ENCODE measurements at regions not wholly inside any gene's neighbourhood (a gene's known extent, or its start where the extent isn't known, plus 50 kb on each side); places are given as distances from the start of the nearest gene placed in this dataset.

DNA sequence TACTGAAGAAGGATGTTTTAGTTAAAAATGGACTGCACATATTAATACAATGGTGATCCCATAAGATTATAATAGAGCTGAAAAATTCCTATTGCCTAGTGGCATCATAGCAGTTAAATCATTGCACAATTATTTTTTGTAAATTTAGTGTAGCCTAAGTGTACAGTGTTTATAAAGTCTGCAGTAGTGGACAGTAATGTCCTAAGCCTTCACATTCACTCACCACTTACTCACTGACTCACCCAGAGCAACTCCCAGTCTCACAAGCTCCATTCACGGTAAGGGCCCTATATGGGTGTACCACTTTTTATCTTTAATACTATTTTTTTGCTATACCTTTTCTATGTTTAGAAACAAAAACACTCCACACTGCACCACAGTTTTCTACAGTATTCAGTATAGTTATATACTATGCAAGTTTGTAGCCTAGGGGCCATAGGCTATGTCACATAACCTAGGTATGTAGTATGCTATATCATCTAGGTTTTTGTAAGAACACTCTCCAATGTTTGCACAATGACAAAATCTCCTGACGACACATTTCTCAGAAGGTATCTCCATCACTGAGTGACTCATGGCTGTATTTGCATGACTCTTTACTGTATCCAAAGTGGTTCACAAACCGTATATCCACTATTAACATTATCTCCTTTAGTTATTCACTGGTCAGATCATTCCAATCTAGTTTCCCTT, 536.0 kb downstream of the KLF12 start:
- CTCF ChIA-PET: no interaction called here

DNA sequence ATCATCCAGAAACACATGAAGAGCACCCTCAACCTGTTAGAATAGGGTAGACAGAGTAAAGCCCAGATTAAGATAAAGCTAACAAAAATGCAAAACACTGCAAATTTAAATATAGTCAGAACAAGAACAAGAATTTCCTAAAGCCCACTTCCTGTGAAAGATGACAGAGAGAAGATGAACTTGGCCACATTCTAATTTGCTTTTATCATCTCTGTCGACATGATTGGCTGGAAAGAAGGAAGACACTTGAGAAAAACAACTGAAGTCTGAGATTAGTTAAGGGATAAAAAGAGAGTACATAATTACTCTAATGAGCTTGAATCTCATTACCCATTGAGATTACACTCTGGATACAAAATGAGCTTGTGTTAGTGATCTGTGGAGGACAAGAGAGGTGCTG, 537.6 kb downstream of the KLF5 start:
- Histone ChIP-seq H3K36me3 (ENCODE audit: control insufficient read depth in 2 of 2, insufficient read depth in 1 of 2, low read length in 2 of 2) (no peaks in the 10 kb centered on the region), H3K4me3 (ENCODE audit: low read depth, low read length) (no peak overlapping the region), H3K9me3 (ENCODE audit: control insufficient read depth, insufficient read depth, low read depth, low read length) (no peaks in the 10 kb centered on the region), H3K27ac (ENCODE audit: extremely low read depth, low read depth, low read length) (no peak overlapping the region), H3K4me1 (ENCODE audit: control insufficient read depth, insufficient read depth, low read length) (no peaks in the 10 kb centered on the region)
- POLR2A ChIA-PET: no interaction called here
- TF ChIP-seq ZNF184 (tag by site-specific recombination; IDR thresholded peaks at IDR 0.05): no peak
- TF ChIP-seq ZNF335 (tag by site-specific recombination; conservative IDR thresholded peaks at IDR 0.05): no peak
- no peak for TF ChIP-seq KLF8 (tag by site-specific recombination; IDR thresholded peaks at IDR 0.05)
- no peak for TF ChIP-seq ZBTB20 (tag by site-specific recombination; IDR thresholded peaks at IDR 0.05)
- TF ChIP-seq, protein P1, sequence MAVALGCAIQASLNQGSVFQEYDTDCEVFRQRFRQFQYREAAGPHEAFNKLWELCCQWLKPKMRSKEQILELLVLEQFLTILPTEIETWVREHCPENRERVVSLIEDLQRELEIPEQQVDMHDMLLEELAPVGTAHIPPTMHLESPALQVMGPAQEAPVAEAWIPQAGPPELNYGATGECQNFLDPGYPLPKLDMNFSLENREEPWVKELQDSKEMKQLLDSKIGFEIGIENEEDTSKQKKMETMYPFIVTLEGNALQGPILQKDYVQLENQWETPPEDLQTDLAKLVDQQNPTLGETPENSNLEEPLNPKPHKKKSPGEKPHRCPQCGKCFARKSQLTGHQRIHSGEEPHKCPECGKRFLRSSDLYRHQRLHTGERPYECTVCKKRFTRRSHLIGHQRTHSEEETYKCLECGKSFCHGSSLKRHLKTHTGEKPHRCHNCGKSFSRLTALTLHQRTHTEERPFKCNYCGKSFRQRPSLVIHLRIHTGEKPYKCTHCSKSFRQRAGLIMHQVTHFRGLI (tag by site-specific recombination; IDR thresholded peaks at IDR 0.05): no peak
- no peak for TF ChIP-seq ZNF776 (tag by site-specific recombination; IDR thresholded peaks at IDR 0.05; ENCODE audit: borderline replicate concordance)
- TF ChIP-seq PRDM1 (tag by site-specific recombination; IDR thresholded peaks at IDR 0.05): no peak
- TF ChIP-seq MYNN (tag by site-specific recombination; IDR thresholded peaks at IDR 0.05; ENCODE audit: borderline replicate concordance): no peak
- no peak for TF ChIP-seq ZNF501 (tag by site-specific recombination; IDR thresholded peaks at IDR 0.05)
- TF ChIP-seq ZNF211 (tag by site-specific recombination; IDR thresholded peaks at IDR 0.05; ENCODE audit: low read depth): no peak
- TF ChIP-seq ZNF221 (tag by site-specific recombination; IDR thresholded peaks at IDR 0.05; ENCODE audit: borderline replicate concordance): no peak
- TF ChIP-seq BCL11B (tag by site-specific recombination; IDR thresholded peaks at IDR 0.05; ENCODE audit: low read depth): no peak
- no peak for TF ChIP-seq SETDB1 (IDR thresholded peaks at IDR 0.05; ENCODE audit: insufficient read length, low read length)
- TF ChIP-seq, protein P2, sequence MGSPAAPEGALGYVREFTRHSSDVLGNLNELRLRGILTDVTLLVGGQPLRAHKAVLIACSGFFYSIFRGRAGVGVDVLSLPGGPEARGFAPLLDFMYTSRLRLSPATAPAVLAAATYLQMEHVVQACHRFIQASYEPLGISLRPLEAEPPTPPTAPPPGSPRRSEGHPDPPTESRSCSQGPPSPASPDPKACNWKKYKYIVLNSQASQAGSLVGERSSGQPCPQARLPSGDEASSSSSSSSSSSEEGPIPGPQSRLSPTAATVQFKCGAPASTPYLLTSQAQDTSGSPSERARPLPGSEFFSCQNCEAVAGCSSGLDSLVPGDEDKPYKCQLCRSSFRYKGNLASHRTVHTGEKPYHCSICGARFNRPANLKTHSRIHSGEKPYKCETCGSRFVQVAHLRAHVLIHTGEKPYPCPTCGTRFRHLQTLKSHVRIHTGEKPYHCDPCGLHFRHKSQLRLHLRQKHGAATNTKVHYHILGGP (tag by site-specific recombination; IDR thresholded peaks at IDR 0.05): no peak
- no peak for TF ChIP-seq ZNF302 (tag by site-specific recombination; IDR thresholded peaks at IDR 0.05; ENCODE audit: low read depth)
- TF ChIP-seq ZNF521 (tag by site-specific recombination; IDR thresholded peaks at IDR 0.05): no peak
- no peak for TF ChIP-seq KLF1 (tag by site-specific recombination; IDR thresholded peaks at IDR 0.05)
- CTCF ChIA-PET: no interaction called here

More for the DNA sequence above, 536.0 kb downstream of the KLF12 start:
- H3K4me3 ChIP-seq (ENCODE audit: low read depth, low read length): no peak overlapping the region
- TF ChIP-seq EGR2 (tag by site-specific recombination; IDR thresholded peaks at IDR 0.05; ENCODE audit: low read depth): no peak
- no peak for TF ChIP-seq ZNF311 (tag by site-specific recombination; IDR thresholded peaks at IDR 0.05; ENCODE audit: borderline replicate concordance)
- no peak for TF ChIP-seq GFI1B (tag by site-specific recombination; IDR thresholded peaks at IDR 0.05)
- no peak for TF ChIP-seq ZNF423 (tag by site-specific recombination; IDR thresholded peaks at IDR 0.05)
- TF ChIP-seq, protein P3, sequence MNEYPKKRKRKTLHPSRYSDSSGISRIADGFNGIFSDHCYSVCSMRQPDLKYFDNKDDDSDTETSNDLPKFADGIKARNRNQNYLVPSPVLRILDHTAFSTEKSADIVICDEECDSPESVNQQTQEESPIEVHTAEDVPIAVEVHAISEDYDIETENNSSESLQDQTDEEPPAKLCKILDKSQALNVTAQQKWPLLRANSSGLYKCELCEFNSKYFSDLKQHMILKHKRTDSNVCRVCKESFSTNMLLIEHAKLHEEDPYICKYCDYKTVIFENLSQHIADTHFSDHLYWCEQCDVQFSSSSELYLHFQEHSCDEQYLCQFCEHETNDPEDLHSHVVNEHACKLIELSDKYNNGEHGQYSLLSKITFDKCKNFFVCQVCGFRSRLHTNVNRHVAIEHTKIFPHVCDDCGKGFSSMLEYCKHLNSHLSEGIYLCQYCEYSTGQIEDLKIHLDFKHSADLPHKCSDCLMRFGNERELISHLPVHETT (tag by site-specific recombination; IDR thresholded peaks at IDR 0.05): no peak
- no peak for TF ChIP-seq ZNF600 (tag by site-specific recombination; IDR thresholded peaks at IDR 0.05)
- TF ChIP-seq MEIS1 (CRISPR knock-in tag; IDR thresholded peaks at IDR 0.05; ENCODE audit: borderline replicate concordance): no peak
- TF ChIP-seq KLF7 (tag by site-specific recombination; IDR thresholded peaks at IDR 0.05; ENCODE audit: borderline replicate concordance): no peak
- TF ChIP-seq, protein P4, sequence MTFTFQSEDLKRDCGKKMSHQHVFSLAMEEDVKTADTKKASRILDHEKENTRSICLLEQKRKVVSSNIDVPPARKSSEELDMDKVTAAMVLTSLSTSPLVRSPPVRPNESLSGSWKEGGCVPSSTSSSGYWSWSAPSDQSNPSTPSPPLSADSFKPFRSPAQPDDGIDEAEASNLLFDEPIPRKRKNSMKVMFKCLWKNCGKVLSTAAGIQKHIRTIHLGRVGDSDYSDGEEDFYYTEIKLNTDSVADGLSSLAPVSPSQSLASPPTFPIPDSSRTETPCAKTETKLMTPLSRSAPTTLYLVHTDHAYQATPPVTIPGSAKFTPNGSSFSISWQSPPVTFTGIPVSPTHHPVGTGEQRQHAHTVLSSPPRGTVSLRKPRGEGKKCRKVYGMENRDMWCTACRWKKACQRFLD (tag by site-specific recombination; IDR thresholded peaks at IDR 0.05): no peak
- TF ChIP-seq ZNF221 (tag by site-specific recombination; IDR thresholded peaks at IDR 0.05; ENCODE audit: borderline replicate concordance): no peak
- TF ChIP-seq ZNF391 (tag by site-specific recombination; IDR thresholded peaks at IDR 0.05; ENCODE audit: borderline replicate concordance, low read depth): no peak
- H3K9me3 ChIP-seq (ENCODE audit: control insufficient read depth, insufficient read depth, low read depth, low read length): no peaks in the 10 kb centered on the region
- no peaks in the 10 kb centered on the region for H3K36me3 ChIP-seq (ENCODE audit: control insufficient read depth in 2 of 2, insufficient read depth in 1 of 2, low read length in 2 of 2)
- POLR2A ChIA-PET: no interaction called here
- H3K4me1 ChIP-seq (ENCODE audit: control insufficient read depth, insufficient read depth, low read length): no peaks in the 10 kb centered on the region
- no peak overlapping the region for H3K27ac ChIP-seq (ENCODE audit: extremely low read depth, low read depth, low read length)

All from HEK293 (cell line).